Ectodermal cell (in vitro differentiated cells): ENCODE measurements at regions not wholly inside any gene's neighbourhood (a gene's known extent, or its start where the extent isn't known, plus 50 kb on each side); places are given as distances from the start of the nearest gene placed in this dataset.

Experiments
- H3K27ac ChIP-seq: 2 replicates; pipeline ENCODE4 v1.7.0; 2013; ENCODE audit warnings: mild to moderate bottlenecking, low read depth, low read length; ENCODE audit not compliant: insufficient read depth, poor library complexity, severe bottlenecking
- H3K27me3 ChIP-seq: 2 replicates; pipeline ENCODE4 v1.7.0; 2013; ENCODE audit warnings: mild to moderate bottlenecking, low read length; ENCODE audit not compliant: insufficient read depth, control insufficient read depth, poor library complexity, severe bottlenecking
- H3K36me3 ChIP-seq: one replicate; pipeline ENCODE4 v1.7.0; 2013; ENCODE audit warnings: low read length; ENCODE audit not compliant: control insufficient read depth, insufficient read depth
- H3K4me1 ChIP-seq: one replicate; pipeline ENCODE4 v1.7.0; 2013; ENCODE audit warnings: low read length; ENCODE audit not compliant: control insufficient read depth, insufficient read depth
- H3K4me3 ChIP-seq: 2 replicates; pipeline ENCODE4 v1.7.0; 2013; ENCODE audit warnings: low read depth, low read length, control low read depth; ENCODE audit not compliant: insufficient read depth
- H3K9me3 ChIP-seq: 2 replicates; pipeline ENCODE4 v1.7.0; 2013; ENCODE audit warnings: mild to moderate bottlenecking, low read length, moderate library complexity; ENCODE audit not compliant: control insufficient read depth
- WGBS, 2 experiments: methylation state at CpG; one replicate each; pipeline ENCODE4 v1.1.7; 2013; ENCODE audit warnings: missing lambda C conversion rate in 2 of 2; 5-methylcytosine and 5-hydroxymethylcytosine counted together

GRCh38 chr7:156021471-156021870 is 209.2 kb upstream of the SHH start:
- H3K4me1 ChIP-seq = peaks cover 13% of the 10 kb centered on the region
- no peak overlapping the region for H3K4me3 ChIP-seq
- H3K27me3 ChIP-seq = no peaks in the 10 kb centered on the region
- no peak overlapping the region for H3K27ac ChIP-seq
- no peaks in the 10 kb centered on the region for H3K36me3 ChIP-seq
- WGBS, 2 experiments = 91 to 95% methylated on average over 9 of the region's 9 CpGs
- no peaks in the 10 kb centered on the region for H3K9me3 ChIP-seq

GRCh38 chr7:156020566-156020965 is 208.3 kb upstream of the SHH start:
- H3K4me1 ChIP-seq = peaks cover 13% of the 10 kb centered on the region
- H3K27me3 ChIP-seq = no peaks in the 10 kb centered on the region
- H3K36me3 ChIP-seq = no peaks in the 10 kb centered on the region
- H3K4me3 ChIP-seq = no peak overlapping the region
- 96 to 98% methylated on average over 5 of the region's 5 CpGs for WGBS, 2 experiments
- H3K27ac ChIP-seq = no peak overlapping the region
- H3K9me3 ChIP-seq = no peaks in the 10 kb centered on the region

DNA sequence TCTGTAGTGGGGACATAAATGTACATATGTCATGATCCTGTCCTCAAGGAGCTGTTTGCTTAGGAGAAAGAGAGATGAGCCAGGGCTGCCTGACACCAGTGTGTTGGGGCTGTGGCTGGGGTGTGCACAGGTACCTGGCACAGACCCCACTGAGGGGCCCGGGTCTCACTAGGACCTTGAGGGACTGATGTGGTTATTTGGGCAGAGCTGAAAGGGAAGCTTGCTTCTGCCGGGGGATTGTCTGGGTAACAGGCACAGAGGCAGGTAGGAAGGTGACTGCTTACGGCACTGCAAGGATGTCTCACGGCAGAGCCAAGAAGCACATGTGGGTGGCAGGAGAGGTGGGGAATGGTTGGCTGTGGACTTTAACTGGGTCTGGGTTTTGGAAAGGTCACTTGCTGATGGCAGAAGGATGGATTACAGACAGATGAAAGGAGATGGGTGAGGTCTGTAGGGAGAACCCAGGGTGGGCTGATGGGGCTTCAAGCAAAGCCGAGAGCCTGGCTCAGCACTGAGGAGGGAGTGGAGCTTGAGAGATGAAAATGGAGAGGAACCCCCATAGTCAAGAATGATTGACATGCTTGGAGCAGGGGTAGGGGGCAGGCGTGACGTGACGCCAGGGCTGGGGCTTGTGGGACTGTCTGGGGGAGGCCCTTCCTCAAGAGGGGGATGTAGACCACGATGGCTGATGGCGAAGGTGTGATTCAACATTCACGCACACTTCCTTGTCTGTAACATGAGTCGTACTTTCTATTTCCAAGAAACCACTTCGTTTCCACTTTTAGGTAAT is 207.7 kb upstream of the SHH start:
- 94 to 96% methylated on average over 12 to 13 of the region's 13 CpGs for WGBS, 2 experiments
- H3K4me3 ChIP-seq = no peak overlapping the region

DNA sequence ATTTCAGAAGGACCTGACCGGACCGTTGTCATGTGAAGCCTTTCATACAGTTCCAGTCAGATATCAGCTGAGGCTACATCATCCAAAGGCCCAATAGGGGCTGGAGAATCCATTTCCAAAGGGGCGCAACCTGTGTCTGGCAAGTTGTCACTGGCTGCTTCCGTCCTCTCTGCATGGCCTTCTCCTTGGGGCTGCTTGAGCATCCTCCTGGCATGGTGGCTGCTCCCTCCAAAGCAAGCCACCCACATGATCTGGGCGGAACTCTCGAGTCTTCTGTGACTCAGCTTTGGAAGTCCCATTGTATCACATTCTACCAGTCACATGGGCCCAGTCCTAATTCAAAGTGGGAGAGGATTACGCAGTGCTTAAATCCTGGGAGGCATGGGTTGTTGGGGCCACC is 207.0 kb upstream of the SHH start:
- 79 to 80% methylated on average over 7 of the region's 7 CpGs for WGBS, 2 experiments

More for the DNA sequence above, 207.7 kb upstream of the SHH start:
- no peak overlapping the region for H3K27ac ChIP-seq
- H3K4me1 ChIP-seq = peaks cover 13% of the 10 kb centered on the region
- no peaks in the 10 kb centered on the region for H3K9me3 ChIP-seq
- no peaks in the 10 kb centered on the region for H3K36me3 ChIP-seq
- H3K27me3 ChIP-seq = no peaks in the 10 kb centered on the region

DNA sequence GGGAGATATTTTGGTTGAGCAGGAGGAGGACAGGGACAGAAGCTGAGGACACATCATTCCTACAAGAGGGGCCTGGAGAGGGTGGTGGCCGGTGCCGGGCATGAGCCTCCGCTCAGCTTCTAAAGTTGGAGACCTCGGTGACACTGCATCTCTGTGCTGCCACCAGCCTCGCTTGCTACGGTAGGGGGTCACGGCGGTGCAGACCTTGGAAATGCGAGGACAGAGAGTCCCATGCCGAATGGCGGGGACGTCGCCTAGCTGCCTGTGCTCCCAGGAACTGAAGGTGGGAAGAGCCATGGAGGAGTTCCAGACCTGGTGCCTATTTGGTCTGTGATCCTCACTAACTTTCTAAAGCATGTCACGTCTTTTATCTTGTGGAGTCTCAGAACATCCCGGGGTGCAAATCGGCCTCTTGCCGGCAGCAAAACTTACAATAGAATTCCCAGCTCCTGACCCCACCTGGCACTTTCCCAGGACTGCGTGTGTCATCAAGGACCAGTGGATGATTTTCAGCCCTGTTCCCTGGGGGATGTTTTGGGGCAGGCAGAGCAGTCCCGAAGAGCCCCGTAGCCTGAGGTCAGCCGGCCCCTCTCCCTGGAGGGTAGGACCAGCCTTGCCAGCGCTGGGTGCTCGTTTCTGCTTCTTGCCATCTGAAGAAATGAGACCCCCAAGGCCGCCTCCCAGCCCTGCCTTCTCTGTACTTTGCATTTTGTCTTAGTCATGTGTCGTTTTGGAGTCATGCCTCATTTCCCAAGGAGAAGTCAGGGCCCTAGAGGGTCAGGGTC is 205.8 kb upstream of the SHH start:
- no peaks in the 10 kb centered on the region for H3K36me3 ChIP-seq
- 94 to 95% methylated on average over 25 of the region's 25 CpGs for WGBS, 2 experiments
- no peaks in the 10 kb centered on the region for H3K9me3 ChIP-seq
- H3K27me3 ChIP-seq = no peaks in the 10 kb centered on the region
- H3K4me3 ChIP-seq = no peak overlapping the region
- H3K27ac ChIP-seq = no peak overlapping the region
- no peaks in the 10 kb centered on the region for H3K4me1 ChIP-seq

More for the DNA sequence above, 207.0 kb upstream of the SHH start:
- H3K36me3 ChIP-seq = no peaks in the 10 kb centered on the region
- no peaks in the 10 kb centered on the region for H3K9me3 ChIP-seq
- H3K27me3 ChIP-seq = no peaks in the 10 kb centered on the region
- no peak overlapping the region for H3K27ac ChIP-seq
- no peak overlapping the region for H3K4me3 ChIP-seq
- H3K4me1 ChIP-seq = peaks cover 8% of the 10 kb centered on the region

- Histone ChIP-seq H3K27ac (no peak overlapping the region), H3K9me3 (no peaks in the 10 kb centered on the region), H3K36me3 (no peaks in the 10 kb centered on the region), H3K27me3 (no peaks in the 10 kb centered on the region), H3K4me3 (no peak overlapping the region), H3K4me1 (no peaks in the 10 kb centered on the region)
- 91 to 92% methylated on average over 7 to 8 of the region's 8 CpGs for WGBS, 2 experiments
Measured at GRCh38 chr7:156017431-156017830, 205.2 kb upstream of the SHH start.

- no peak overlapping the region for H3K27ac ChIP-seq
- 94 to 96% methylated on average over 16 of the region's 17 CpGs for WGBS, 2 experiments
- no peaks in the 10 kb centered on the region for H3K9me3 ChIP-seq
- H3K4me3 ChIP-seq = no peak overlapping the region
- H3K36me3 ChIP-seq = no peaks in the 10 kb centered on the region
- no peaks in the 10 kb centered on the region for H3K4me1 ChIP-seq
- no peaks in the 10 kb centered on the region for H3K27me3 ChIP-seq
Measured at GRCh38 chr7:156015237-156016020, 203.2 kb upstream of the SHH start.

DNA sequence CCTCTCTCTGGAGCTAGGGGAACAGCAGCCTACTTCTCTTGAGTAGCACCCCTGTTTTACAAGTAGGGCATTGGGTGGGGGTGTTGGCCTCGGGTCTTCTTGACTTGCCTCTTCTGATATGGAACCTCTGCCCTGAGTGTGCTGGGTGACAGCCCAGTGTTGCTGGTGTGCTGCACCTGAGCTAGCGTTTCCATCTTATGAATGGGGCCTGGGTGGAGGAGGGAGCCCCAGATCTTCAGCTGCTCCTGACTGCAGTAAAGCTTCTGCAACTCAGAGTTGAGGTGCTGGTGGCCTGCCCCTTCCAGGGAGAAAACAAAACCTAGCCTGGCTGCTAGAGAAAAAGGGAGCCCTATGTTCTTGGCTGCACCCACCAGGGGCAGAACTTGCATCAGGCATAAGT is 202.5 kb upstream of the SHH start:
- no peaks in the 10 kb centered on the region for H3K27me3 ChIP-seq
- no peaks in the 10 kb centered on the region for H3K36me3 ChIP-seq
- 85 to 90% methylated on average over 2 of the region's 2 CpGs for WGBS, 2 experiments
- H3K27ac ChIP-seq = no peak overlapping the region
- no peaks in the 10 kb centered on the region for H3K4me1 ChIP-seq
- no peaks in the 10 kb centered on the region for H3K9me3 ChIP-seq
- no peak overlapping the region for H3K4me3 ChIP-seq

DNA sequence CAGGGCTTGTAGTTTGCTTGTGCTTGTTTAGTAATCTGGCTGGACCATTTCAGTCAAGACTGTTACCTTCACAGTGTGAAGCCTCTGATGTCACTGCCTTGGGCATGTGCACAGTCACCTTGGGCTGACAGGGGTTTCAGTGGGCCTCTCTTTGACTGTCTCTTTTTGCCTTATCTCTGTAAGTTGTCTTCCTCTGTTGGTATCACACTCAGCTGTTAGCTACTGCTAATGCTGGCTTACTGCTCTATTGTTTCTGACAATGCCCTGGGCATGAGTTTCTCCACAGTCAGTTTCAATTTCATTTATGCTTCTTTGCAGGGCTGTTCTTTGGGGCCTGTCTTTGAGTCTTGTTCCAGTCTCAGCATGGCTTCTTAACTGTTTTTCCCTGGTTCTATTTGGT is 201.9 kb upstream of the SHH start:
- Histone ChIP-seq H3K36me3 (no peaks in the 10 kb centered on the region), H3K27me3 (no peaks in the 10 kb centered on the region), H3K4me3 (no peak overlapping the region), H3K27ac (no peak overlapping the region), H3K4me1 (no peaks in the 10 kb centered on the region), H3K9me3 (no peaks in the 10 kb centered on the region)

DNA sequence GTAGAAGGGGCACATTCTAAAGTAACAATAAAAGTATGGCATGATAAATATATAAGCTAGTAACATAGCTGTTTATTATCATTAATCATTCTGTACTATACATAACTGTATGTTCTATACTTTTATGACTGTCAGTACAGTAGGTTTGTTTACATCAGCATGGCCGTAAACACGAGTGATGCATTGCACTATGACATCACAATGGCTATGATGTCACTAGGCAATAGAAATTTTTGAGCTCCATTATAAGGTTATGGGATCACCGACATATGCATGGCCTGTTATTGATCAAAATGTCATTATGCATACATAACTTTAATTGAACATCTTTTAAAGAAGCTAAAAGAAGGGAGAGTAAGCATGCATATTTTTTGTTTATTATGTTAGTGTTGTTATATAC is 200.1 kb upstream of the SHH start:
- Histone ChIP-seq H3K27ac (no peak overlapping the region), H3K36me3 (no peaks in the 10 kb centered on the region), H3K9me3 (no peaks in the 10 kb centered on the region), H3K27me3 (no peaks in the 10 kb centered on the region), H3K4me3 (no peak overlapping the region), H3K4me1 (no peaks in the 10 kb centered on the region)
- WGBS, 2 experiments = 97 to 100% methylated on average over 3 of the region's 3 CpGs
